HepG2 (cell line): ENCODE measurements at regions not wholly inside any gene's neighbourhood (a gene's known extent, or its start where the extent isn't known, plus 50 kb on each side); places are given as distances from the start of the nearest gene placed in this dataset.
"Not testable (repeated sequence)": the region's sequence is repeated elsewhere in the genome, so short reads cannot be mapped to it uniquely, and the experiment has no call there.

ENCODE experiments used
- ATAC-seq: fragments of 200-7000 bp; cut with Tn5 transposase; 3 replicates; pipeline ENCODE4 v1.9.1; 2020; ENCODE audit warnings: mild to moderate bottlenecking, moderate library complexity
- BruUV-seq: library from RNA; stranded (reverse); fragments of 400-500 nt; replicated peaks from 2 replicates; lab custom pipeline; 2021; lab: Mats Ljungman, UMichigan
- CTCF ChIA-PET: fragments of 300-600 bp; formaldehyde crosslinking; extraction: SDS; loops from one replicate; lab custom pipeline; 2021; ENCODE audit warnings: low total read pairs, inconsistent platforms, low intra/inter-chr PET ratio; lab: Yijun Ruan, JAX
- POLR2A ChIA-PET: fragments of 350-600 bp; sonication (Branson Sonifier 250); formaldehyde crosslinking; loops from one replicate; lab custom pipeline; 2020; ENCODE audit warnings: antibody characterized with exemption, inconsistent platforms; lab: Yijun Ruan, JAX
- DNase-seq: peaks from one replicate; pipeline ENCODE4 v3.0.0-alpha.2; 2015; ENCODE audit warnings: low spot score
- FAIRE-seq: peaks from 3 replicates; lab custom pipeline; 2011; peaks lifted over from hg19 to GRCh38; lab: Jason Lieb, UNC
- H2AFZ ChIP-seq: one replicate; pipeline ENCODE4 v1.6.1; 2011; ENCODE audit warnings: low read length, inconsistent platforms
- H3K27ac ChIP-seq: fragments of 300-600 bp; 3 replicates; pipeline ENCODE4 v1.8.0; 2011; ENCODE audit warnings: mixed run types, mild to moderate bottlenecking, mixed read lengths, low read length, inconsistent platforms; ENCODE audit not compliant: insufficient read depth; ENCODE audit errors: extremely low read length
- H3K27me3 ChIP-seq, 2 experiments: fragments of 200-600 bp in 1 of 2; 2 replicates in 1 of 2; 3 replicates in 1 of 2; pipeline versions ENCODE4 v1.6.0 to v1.8.0; 2011; ENCODE audit warnings: low read length in 2 of 2, mild to moderate bottlenecking in 2 of 2, moderate library complexity in 2 of 2, inconsistent platforms in 1 of 2; ENCODE audit not compliant: insufficient read depth in 2 of 2, control insufficient read depth in 1 of 2
- H3K36me3 ChIP-seq, 2 experiments: fragments of 200-600 bp in 1 of 2; replicated peaks in 1 of 2; 2 replicates in 1 of 2; 3 replicates in 1 of 2; pipeline versions ENCODE4 v1.5.1 to v1.8.0; 2011; ENCODE audit warnings: low read length in 2 of 2, inconsistent platforms in 1 of 2; ENCODE audit not compliant: insufficient read depth in 2 of 2, control insufficient read depth in 1 of 2
- H3K4me1 ChIP-seq: 2 replicates; pipeline ENCODE4 v1.5.1; 2012; ENCODE audit warnings: low read length, inconsistent platforms; ENCODE audit not compliant: insufficient read depth
- H3K4me2 ChIP-seq: 2 replicates; pipeline ENCODE4 v1.6.0; 2011; ENCODE audit warnings: low read depth, low read length, inconsistent platforms
- H3K4me3 ChIP-seq, 3 experiments: fragments of 200-600 bp in 1 of 3; sonication (generic), shearing (Covaris generic) in 1 of 3; replicated peaks in 1 of 3; 2 replicates each; pipeline ENCODE4 v1.5.1; 2011 to 2016; ENCODE audit warnings: low read length in 3 of 3, inconsistent platforms in 2 of 3, low read depth in 2 of 3, mild to moderate bottlenecking in 2 of 3, control low read depth in 1 of 3, mixed read lengths in 1 of 3; ENCODE audit not compliant: insufficient read depth in 1 of 3
- H3K79me2 ChIP-seq: one replicate; pipeline ENCODE4 v1.6.1; 2011; ENCODE audit warnings: low read length, inconsistent platforms; ENCODE audit not compliant: insufficient read depth
- H3K9ac ChIP-seq: 2 replicates; pipeline ENCODE4 v1.6.0; 2011; ENCODE audit warnings: mild to moderate bottlenecking, low read depth, low read length, inconsistent platforms; ENCODE audit not compliant: insufficient read depth
- H3K9me3 ChIP-seq: 2 replicates; pipeline ENCODE4 v1.5.1; 2012; ENCODE audit warnings: mild to moderate bottlenecking, low read length
- H4K20me1 ChIP-seq: 2 replicates; pipeline ENCODE4 v1.6.0; 2011; ENCODE audit warnings: inconsistent platforms, mild to moderate bottlenecking, low read length, moderate library complexity; ENCODE audit not compliant: insufficient read depth
- AGO2 ChIP-seq: fragments of 200-400 bp; formaldehyde crosslinking; optimal IDR thresholded peaks from 2 replicates; pipeline ENCODE3; 2017; ENCODE audit warnings: mild to moderate bottlenecking, low read depth, low read length, moderate library complexity
- RAD21 ChIP-seq: fragments of 450-650 bp; formaldehyde crosslinking; IDR thresholded peaks from 2 replicates; pipeline ENCODE4 v1.5.0; 2020; ENCODE audit warnings: mild to moderate bottlenecking
- SMC3 ChIP-seq: IDR thresholded peaks from 2 replicates; pipeline ENCODE4 v1.6.1; 2011; ENCODE audit warnings: low read length, improper control_type of control experiment
- ZNF770 ChIP-seq: sonication (generic); formaldehyde crosslinking; IDR thresholded peaks from 2 replicates; pipeline ENCODE4 v1.5.0; 2020; ENCODE audit warnings: mild to moderate bottlenecking, missing genetic modification reagents
- WGBS: methylation state at CpG from one replicate; pipeline ENCODE4 v1.1.6; 2017; ENCODE audit warnings: low lambda C conversion rate; 5-methylcytosine and 5-hydroxymethylcytosine counted together
- in situ Hi-C: cut with HindIII; loops from 2 replicates; pipeline ENCODE4 v1.10.0; 2017; ENCODE audit warnings: low pct_unique_long_range_greater_than_20kb; ENCODE audit not compliant: extremely low pct_ligation_motif_present
- intact Hi-C: fragments of 100-400 bp; cut with micrococcal nuclease; formaldehyde crosslinking; loops from one replicate; pipeline ENCODE4 v1.10.0; 2022; ENCODE audit not compliant: unreplicated experiment
- TF ChIP-seq, protein P1 (sequence below): sonication (generic); formaldehyde crosslinking; IDR thresholded peaks from 2 replicates; pipeline ENCODE4 v1.5.0; 2020; ENCODE audit warnings: mild to moderate bottlenecking, missing genetic modification reagents, moderate library complexity

DNA sequence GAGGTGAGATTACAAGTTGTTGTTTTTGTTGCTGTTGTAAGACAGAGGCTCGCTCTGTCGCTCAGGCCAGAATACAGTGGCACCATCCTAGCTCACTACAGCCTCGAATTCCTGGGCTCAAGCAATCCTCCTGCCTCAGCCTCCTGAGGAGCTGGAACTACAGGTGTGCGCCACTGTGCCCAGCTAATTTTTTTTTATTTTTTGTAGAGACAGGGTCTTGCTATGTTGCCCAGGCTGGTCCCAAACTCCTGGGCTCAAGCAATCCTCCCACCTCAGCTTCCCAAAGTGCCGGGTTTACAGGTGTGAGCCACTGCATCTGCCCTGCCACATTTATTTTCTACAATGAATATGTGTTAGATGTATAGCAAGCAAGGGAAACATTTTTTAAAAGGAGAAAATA, 76.9 kb upstream of the LSM14A start:
- H3K9me3 ChIP-seq, H2AFZ ChIP-seq, intact Hi-C loops, H3K79me2 ChIP-seq, H3K4me1 ChIP-seq, POLR2A ChIA-PET, BruUV-seq, H3K4me2 ChIP-seq, H3K4me3 ChIP-seq, H4K20me1 ChIP-seq, FAIRE-seq, ATAC-seq, H3K9ac ChIP-seq: not testable (repeated sequence)
- H3K27me3 ChIP-seq, result peaks cover 0 to 15% of the 10 kb centered on the region in 2 experiments; a peak in 2 of 5 replicates
- in situ Hi-C loops, result loop anchor here (5.0 kb wide), 1 partner anchor 318 kb away; no protein-coding TSS in a partner anchor
- 0 out of 2 replicates have a peak, but pooled peaks have one; percentile 25 for TF ChIP-seq ZNF770 (CRISPR knock-in tag)
- TF ChIP-seq, all 625 proteins: peak for 1; not testable (repeated sequence) for 624
- WGBS, result 27% methylated on average over 5 of the region's 5 CpGs
- not testable (repeated sequence) for DNase-seq, H3K27ac ChIP-seq, H3K36me3 ChIP-seq
- CTCF ChIA-PET, result interaction anchor here (1.5 to 3.9 kb wide), 3 partner anchors 54 to 318 kb away, joined by 4 to 148 read pairs (median 9); no protein-coding TSS in a partner anchor

DNA sequence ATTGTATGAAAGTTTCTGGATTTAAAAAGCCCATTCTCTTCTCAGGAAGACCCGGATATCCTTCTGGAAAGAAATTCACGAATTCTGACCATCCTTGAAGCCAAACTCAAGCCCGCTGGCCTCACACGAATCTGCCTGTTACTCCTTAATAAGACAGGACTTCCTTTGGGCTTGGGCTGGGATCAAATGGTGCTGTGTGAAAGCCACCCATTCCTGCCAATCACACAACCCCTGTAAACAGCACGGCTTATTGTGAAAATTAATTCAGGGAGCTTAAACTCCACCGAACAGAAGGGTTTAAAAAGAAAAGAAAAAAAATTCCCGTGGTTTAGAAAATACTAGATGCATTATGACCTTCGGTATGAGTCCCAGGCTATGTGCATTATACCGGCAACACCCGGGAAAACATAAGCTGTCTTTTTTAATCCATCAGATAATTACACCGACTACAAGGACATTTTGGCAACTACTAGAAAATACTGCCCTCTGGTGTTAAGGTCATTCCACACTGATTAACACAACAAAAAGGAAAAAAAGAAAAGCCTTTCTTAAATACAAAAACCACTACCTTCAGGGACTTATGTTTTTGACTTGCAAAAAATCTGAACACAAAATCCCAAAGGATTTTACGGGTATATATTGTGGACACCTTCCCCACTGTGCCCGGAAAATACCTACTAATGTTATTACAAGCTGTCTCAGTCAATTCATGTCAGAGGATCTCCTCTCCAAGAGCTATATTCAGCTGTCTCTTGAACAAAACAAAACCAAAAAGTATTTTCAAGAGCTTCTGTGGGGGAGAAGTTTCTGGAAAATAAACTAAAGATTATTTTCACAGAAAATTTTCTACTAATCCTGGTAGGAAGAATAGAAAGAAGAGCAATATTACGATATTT, 76.0 kb upstream of the LSM14A start:
- POLR2A ChIA-PET, result interaction anchor here (2.4 kb wide), 1 partner anchor 318 kb away, joined by 7 read pairs; no protein-coding TSS in a partner anchor
- in situ Hi-C loops (loop anchor here (5.0 kb wide), 1 partner anchor 319 kb away; no protein-coding TSS in a partner anchor), intact Hi-C loops (loop anchor here (2.0 kb wide), 1 partner anchor 53 kb away; no protein-coding TSS in a partner anchor)
- no peaks in the 10 kb centered on the region for H3K4me1 ChIP-seq
- 4% methylated on average over 14 of the region's 14 CpGs for WGBS
- no peak overlapping the region for H3K4me3 ChIP-seq
- no peak overlapping the region for H3K9ac ChIP-seq
- CTCF ChIA-PET, result interaction anchor here (1.1 to 3.9 kb wide), 4 partner anchors 25 to 319 kb away, joined by 3 to 148 read pairs (median 6); no protein-coding TSS in a partner anchor
- BruUV-seq, result no TSS peak
- ATAC-seq (no peak), FAIRE-seq (peak; percentile 55), DNase-seq (peak; percentile 41)
- H4K20me1 ChIP-seq, result no peaks in the 10 kb centered on the region
- H3K4me2 ChIP-seq, result no peak overlapping the region
- H3K27ac ChIP-seq, result no peak overlapping the region
- no peaks in the 10 kb centered on the region for H3K9me3 ChIP-seq
- no peaks in the 10 kb centered on the region for H3K36me3 ChIP-seq
- H3K79me2 ChIP-seq, result no peaks in the 10 kb centered on the region
- no peak overlapping the region for H2AFZ ChIP-seq
- H3K27me3 ChIP-seq, result peaks cover 0 to 15% of the 10 kb centered on the region in 2 experiments; a peak in 2 of 5 replicates
- TF ChIP-seq RAD21, result peak; percentile 39; the same call in 1 of the 2 replicates
- TF ChIP-seq SMC3, result peak; percentile 77
- TF ChIP-seq AGO2, result no peak
- TF ChIP-seq, protein P1, sequence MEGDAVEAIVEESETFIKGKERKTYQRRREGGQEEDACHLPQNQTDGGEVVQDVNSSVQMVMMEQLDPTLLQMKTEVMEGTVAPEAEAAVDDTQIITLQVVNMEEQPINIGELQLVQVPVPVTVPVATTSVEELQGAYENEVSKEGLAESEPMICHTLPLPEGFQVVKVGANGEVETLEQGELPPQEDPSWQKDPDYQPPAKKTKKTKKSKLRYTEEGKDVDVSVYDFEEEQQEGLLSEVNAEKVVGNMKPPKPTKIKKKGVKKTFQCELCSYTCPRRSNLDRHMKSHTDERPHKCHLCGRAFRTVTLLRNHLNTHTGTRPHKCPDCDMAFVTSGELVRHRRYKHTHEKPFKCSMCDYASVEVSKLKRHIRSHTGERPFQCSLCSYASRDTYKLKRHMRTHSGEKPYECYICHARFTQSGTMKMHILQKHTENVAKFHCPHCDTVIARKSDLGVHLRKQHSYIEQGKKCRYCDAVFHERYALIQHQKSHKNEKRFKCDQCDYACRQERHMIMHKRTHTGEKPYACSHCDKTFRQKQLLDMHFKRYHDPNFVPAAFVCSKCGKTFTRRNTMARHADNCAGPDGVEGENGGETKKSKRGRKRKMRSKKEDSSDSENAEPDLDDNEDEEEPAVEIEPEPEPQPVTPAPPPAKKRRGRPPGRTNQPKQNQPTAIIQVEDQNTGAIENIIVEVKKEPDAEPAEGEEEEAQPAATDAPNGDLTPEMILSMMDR (CRISPR knock-in tag), result peak; percentile 58
